GM19099 (cell line): ENCODE measurements at regions not wholly inside any gene's neighbourhood (a gene's known extent, or its start where the extent isn't known, plus 50 kb on each side); places are given as distances from the start of the nearest gene placed in this dataset.

Experiments used
- POLR2A ChIP-seq: IDR thresholded peaks from 3 replicates; pipeline ENCODE4 v1.6.1; 2011; ENCODE audit warnings: low read depth; ENCODE audit not compliant: insufficient read length; ENCODE audit errors: extremely low read depth

DNA sequence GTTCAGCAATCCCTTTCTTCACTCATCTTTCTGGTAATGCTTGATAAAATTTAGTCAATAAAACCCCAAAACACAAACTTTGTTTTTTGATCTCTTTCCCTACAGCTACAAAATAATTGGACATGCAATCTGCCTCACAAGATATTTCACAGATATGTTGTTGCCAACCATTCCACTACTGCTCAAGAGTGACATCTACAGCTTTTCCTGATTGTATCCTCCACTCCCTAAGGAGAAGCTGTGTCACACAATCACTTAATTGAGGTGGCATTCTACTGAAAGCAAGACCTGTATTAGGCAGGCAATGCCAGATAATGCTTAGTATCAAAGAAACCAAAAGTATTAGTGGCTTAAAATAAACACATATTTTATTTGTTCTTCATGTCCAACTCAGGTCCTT lies 1646.2 kb upstream of the SPRY2 start:
- no peak for TF ChIP-seq POLR2A

DNA sequence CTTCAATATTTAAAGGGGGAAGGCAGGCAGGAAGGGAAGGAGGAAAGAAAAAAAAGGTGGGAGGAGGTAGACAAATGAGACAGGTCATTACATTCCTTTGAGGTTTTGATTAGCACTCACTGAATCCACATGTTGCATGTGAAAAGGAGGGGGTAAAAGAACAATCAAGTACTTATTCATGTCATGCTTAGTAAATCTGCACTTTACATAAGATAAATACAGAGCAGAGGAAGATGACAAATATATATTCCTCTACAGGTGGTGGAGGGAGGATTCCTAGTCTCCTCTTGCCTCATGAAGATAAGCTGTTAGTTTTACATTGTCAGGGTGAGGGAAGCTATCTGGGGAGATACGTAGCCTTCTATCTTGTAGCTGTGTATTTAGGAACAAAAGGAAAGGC lies 1645.4 kb upstream of the SPRY2 start:
- TF ChIP-seq POLR2A = no peak

DNA sequence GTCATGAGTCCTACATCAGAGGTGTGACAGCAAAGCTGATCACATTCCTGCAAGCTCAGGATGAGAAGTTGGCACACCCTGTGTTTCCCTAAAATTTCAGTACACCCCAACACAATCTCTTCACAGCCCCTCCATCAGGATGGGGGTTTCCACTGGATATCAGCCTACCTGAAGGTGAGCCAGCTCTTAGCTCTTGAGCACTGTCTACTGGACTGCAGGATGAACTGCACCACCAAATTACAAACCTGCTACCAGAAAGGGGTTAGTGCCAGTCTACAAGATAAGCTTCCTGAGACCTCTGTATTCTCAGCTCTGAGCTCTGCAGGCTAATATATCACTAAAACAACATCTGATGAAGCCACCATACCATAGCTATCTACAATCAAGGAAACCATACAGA lies 1616.2 kb upstream of the SPRY2 start:
- no peak for TF ChIP-seq POLR2A

DNA sequence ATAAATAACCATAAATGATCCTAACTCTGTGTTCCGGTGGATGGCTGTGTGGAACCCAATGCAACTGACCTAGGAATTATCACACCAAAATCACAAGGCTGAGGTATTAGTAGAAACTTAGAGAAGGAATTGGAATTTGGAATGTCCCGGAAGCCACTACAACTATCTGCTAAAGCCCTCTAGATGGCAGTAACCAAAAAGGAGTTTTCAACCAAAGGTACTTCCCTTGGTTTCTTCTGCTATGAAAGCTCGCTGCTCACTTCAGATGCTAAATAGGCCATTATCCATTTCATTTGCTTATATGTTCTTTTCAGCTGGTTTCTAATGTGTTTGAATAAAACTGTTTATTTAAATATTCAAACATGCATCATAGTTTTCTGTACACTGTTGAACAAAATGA lies 1589.1 kb upstream of the SPRY2 start:
- no peak for TF ChIP-seq POLR2A

DNA sequence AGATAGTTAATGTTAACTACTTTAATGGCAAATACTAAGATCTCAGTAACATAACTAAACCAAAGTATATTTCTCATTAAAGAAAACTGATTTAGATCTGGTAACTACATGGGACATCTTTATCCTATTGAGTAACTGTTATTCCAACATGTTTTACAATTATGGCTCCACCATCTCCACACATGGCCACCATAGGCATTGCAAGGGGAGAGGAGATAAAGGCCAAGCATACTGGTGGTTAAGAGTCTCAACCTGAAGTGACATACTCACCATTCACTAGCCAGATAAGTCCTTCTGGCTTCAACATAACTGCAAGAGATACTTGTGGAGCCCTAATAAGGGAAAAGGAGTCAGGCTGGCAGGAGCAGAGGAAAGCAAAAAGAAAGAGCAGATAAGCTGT lies 1586.4 kb upstream of the SPRY2 start:
- no peak for TF ChIP-seq POLR2A

DNA sequence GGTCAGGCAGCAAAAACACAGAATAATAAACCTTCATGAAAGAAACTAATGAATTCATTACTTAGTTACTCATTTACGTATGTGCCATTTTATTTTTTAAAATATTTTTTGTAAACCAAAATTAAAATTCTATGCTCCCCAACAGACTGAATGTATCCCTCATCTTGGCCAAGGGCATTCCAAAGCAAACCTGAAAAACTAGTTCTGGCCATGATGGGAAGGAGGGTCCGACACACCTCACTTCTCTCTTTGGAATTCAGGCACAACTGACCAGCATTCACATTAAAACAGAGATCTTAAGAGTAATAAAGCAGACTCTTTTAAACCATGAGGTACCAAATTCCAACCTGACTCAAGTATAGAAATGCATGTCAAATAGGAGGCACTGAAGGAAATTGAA lies 1576.9 kb upstream of the SPRY2 start:
- no peak for TF ChIP-seq POLR2A

DNA sequence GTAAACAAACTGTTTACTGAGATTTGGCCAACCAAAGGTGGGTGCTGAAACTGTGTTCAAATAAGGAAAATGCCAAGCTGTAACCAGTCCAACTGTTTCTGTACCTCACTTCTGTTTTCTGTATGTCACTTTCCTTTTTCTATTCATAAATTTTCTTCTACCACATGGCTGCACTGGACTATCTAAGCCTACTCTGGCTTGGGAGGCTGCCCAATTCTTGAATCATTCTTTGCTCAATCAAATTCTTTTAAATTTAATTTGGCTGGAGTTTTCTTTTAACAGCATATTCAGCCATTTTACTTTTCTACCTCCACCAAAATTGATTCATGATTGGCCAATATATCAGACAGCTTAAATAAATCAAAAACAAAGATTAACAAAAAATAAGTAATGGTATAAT lies 1575.5 kb upstream of the SPRY2 start:
- TF ChIP-seq POLR2A = no peak

DNA sequence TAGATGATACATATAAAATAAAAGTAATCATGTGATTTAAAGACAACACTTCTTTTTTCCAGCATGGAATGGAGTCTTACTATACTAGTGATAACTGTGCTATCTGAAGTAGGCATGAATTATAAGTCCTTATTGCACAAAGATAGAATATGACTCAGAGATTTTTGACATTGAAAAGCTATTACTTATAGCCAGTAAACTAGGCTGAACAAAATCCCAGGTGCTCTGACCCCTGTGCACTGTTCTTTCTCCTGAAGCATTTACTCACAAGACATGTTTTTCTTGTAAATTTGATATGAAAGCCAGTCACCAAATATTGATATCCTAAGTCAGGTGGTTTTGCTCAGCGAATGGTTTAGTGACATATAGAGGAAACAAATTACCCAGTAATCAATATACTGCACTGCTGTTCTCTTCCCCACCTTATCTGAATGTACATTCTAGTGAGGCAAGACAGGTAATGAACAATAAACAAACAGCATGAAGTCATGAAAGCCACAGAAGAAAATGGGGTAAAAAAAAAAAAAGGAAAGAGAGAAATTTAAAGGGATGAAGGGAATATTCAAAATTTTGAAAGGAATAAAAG lies 1567.0 kb upstream of the SPRY2 start:
- no peak for TF ChIP-seq POLR2A

DNA sequence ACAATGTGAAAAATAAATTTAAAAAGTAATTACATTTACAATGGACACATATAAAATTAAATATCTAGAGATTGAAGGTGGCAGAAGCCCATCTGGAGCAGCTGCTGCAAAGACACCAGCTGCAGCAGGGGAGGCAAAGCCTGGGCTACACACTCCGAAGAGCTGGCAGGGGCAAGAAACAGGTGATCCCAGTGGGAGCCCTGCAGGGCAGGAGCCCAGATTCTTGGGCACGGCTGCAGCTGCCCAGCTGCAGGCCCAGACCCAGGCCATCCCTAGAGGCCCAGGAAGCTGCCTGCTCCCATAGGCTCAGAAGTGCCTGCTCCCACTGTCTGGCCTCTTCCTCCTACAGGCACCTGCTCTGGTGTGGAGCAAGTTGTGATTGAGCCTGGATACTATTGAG lies 1547.9 kb upstream of the SPRY2 start:
- no peak for TF ChIP-seq POLR2A

DNA sequence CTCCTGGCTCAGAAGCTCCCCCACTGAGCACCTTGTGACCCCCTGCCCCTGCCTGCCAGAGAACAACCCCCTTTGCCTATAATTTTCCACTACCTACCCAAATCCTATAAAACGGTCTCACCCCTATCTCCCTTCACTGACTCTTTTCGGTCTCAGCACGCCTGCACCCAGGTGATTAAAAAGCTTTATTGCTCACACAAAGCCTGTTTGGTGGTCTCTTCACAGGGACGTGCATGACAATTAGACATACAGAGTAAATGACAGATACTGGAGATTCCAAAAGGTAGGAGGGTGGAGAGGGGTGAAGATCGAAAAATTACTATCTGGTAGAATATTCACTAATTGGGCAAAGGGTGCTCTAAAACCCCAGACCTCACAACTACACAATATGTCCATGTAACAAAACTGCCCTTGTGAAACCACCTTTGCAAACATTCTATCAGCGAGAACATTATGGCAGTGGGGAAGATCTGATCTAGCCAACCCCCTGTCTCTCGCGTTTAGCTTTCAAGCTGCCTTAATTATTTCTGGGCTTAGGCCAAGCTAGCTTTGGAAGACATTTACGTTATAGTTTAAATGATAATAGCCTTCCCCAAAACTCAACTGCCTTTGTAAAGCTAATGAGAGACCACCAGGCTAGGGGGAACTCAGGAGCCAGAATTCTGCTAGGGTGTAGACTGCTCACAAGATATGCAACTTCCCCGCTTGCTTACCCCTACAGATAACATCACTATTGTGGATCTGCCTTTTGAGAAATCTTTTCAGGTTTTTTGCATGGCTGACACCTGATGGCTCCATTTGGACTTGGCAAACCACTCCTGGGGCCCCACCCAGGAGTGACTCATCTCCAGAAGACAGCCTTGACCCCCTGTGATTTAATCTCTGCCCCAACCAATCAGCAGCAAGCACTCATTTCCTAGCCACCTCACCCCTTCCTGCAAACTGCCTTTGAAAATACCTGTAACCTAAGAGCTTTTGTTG lies 1534.0 kb upstream of the SPRY2 start:
- TF ChIP-seq POLR2A = no peak

DNA sequence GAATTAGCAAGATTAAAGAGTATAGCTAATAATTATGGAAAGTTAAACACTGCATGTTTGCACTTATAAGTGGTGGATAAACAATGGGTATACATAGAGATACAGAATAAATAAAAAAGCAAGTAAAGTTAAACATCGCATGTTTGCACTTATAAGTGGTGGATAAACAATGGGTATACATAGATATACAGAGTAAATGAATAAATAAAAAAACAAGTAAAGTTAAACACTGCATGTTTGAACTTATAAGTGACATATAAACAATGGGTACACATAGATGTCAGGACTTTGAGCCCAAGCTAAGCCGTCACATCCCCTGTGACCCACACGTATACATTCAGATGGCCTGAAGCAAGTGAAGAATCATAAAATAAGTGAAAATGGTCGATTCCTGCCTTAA lies 1533.3 kb upstream of the SPRY2 start:
- TF ChIP-seq POLR2A = no peak

DNA sequence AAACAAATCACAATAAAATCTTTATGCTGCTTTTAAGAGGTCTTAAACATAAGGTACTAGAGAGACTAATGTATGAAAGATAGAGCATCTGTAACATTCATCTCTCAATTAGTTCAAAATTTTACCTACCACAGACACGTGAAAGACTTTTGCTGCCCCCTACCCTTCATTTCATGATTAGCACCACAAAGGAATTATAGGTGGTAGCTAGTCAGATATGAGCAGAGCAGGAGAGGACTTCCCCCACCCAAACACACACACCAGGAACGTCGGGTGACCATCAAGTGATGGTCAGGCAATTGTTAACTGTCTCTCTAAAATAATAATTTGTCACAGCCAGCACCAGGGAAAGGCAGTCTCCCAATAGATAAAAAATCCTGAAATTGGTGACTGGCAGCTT lies 1531.7 kb upstream of the SPRY2 start:
- no peak for TF ChIP-seq POLR2A

DNA sequence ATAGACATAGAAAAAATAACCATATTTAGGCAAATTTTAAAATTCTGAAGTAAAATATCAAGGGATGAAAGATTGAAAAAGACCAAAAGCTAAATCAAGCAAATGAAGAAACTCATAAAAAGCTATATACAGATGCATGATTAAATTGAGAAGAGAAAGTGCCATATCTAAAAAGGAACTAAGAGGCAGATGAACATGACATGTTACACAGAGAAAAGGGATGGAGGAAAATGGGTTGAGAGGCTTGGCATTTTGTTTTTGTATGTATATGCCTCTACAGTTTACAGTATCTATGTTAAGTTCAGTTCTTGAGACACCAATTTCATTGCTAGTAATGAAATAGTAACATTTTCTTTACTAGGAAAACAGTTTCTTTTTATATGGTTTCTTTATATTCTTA lies 1507.4 kb upstream of the SPRY2 start:
- TF ChIP-seq POLR2A = no peak

DNA sequence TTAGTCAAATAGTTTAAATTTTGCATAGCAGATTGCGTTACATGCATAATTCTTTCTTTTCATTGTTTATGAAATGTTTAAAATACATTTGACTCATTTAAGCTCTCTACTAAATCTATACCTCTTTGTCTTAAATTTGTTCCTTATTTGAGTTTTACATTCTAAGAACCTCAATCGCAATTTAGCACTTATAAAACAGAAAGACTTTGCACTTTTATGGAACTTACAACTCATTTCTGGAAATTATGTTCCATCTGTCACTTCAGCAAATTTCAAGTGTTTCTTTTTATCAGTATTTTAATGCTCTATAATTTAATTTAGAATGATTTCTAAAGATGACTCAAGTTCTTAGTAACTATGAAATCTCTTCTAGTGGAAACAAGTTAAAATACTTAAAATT lies 1505.8 kb upstream of the SPRY2 start:
- TF ChIP-seq POLR2A = no peak

DNA sequence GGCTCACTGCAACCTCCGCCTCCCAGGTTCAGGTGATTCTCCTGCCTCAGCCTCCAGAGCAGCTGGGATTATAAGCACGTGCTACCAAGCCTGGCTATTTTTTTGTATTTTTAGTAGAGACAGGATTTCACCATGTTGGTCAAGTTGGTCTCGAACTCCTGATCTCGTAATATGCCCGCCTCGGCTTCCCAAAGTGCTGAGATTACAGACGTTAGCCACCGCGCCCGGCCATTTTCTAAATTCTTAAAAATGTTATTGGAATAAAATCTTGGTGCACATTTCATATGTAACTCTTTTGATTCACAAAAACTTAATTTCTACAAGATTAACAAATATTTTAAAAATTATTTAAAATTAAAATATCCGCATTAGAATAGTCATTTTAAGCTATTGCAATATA lies 1480.3 kb upstream of the SPRY2 start:
- no peak for TF ChIP-seq POLR2A

DNA sequence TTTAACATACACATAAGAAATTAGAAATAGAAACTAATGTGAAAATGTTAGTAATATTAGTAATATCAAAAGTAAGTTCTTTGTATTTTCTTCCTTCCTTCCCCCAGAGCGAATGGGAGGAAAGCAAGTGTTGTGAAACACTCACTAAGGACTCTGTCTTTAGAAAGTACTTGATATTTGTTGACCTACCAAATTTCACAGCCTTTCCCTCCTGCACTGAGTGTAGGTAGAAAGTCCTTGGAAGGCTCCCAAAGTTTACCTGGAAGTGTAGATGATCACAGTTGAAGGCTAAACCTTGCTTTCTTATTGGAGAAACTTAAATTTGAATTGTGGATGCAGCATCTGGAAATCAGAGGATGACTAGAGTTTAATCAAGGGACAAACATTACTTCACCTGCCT lies 1459.5 kb upstream of the SPRY2 start:
- no peak for TF ChIP-seq POLR2A

DNA sequence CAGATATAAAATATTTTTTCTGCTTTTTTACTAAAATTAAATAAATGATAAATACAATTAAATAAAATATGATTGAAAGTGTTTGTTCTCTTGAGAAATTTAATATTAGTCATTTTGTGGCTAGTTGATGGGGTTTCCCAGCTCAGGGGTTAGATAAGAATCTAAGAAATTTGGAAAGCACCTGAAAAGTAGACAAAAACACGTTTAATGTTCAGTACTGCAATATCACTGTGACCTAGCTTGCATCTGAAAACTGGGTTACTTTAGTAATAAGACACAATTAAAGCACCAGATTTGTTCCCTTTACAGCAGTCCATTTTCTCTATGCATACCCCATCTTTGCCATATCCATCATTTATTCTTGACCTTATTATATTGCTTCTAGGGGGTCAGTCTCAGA lies 1454.8 kb upstream of the SPRY2 start:
- TF ChIP-seq POLR2A = no peak

DNA sequence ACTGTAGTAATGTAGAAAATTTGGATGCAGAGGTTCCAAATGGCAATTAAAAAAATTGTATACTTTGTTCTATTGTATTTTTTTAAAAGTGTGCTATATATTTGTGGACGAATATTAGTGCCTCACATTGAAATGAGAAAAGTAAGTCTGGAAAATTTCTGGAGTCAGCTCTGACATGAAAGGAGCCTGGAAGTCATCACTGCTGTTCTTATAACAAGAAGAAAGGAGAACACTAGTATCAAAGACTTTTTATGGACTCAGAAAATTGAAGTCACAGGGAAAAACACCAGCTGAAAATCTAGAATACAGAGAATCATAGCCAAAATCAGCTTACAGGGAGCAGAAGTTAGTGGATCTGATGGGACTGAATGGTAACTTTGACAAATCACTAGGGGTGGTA lies 1450.7 kb upstream of the SPRY2 start:
- TF ChIP-seq POLR2A = no peak
